Neural cell (in vitro differentiated cells): ENCODE measurements at regions not wholly inside any gene's neighbourhood (a gene's known extent, or its start where the extent isn't known, plus 50 kb on each side); places are given as distances from the start of the nearest gene placed in this dataset.

Experiments used
- H2AFZ ChIP-seq: fragments of 200-600, 300-800 bp; sonication (generic), shearing (Covaris generic); 2 replicates; pipeline ENCODE4 v1.6.0; 2014; ENCODE audit warnings: low read depth, mild to moderate bottlenecking, antibody characterized with exemption, low read length, moderate library complexity
- H3F3A ChIP-seq: fragments of 200-600 bp; shearing (Covaris generic); 2 replicates; pipeline ENCODE4 v1.6.1; 2016; ENCODE audit warnings: mild to moderate bottlenecking, moderate library complexity, mixed read lengths, antibody characterized with exemption, low read length; ENCODE audit not compliant: insufficient read depth, poor library complexity, severe bottlenecking
- H3K27ac ChIP-seq: fragments of 200-600, 300-800 bp; sonication (generic), shearing (Covaris generic); 2 replicates; pipeline ENCODE4 v1.5.1; 2014; ENCODE audit warnings: mild to moderate bottlenecking, low read length, moderate library complexity
- H3K27me3 ChIP-seq: fragments of 300-800, 200-600 bp; sonication (generic), shearing (Covaris generic); 2 replicates; pipeline ENCODE4 v1.6.0; 2014; ENCODE audit warnings: mild to moderate bottlenecking, low read depth, low read length, moderate library complexity; ENCODE audit not compliant: insufficient read depth
- H3K36me3 ChIP-seq: fragments of 300-800, 200-600 bp; sonication (generic), shearing (Covaris generic); 2 replicates; pipeline ENCODE4 v1.5.1; 2014; ENCODE audit warnings: mild to moderate bottlenecking, antibody characterized with exemption, low read length, moderate library complexity; ENCODE audit not compliant: insufficient read depth
- H3K4me2 ChIP-seq: fragments of 300-800, 200-600 bp; sonication (generic), shearing (Covaris generic); 2 replicates; pipeline ENCODE4 v1.6.0; 2014; ENCODE audit warnings: mild to moderate bottlenecking, low read length
- H3K4me3 ChIP-seq: fragments of 300-800, 200-600 bp; sonication (generic), shearing (Covaris generic); 2 replicates; pipeline ENCODE4 v1.5.1; 2014; ENCODE audit warnings: mild to moderate bottlenecking, low read length, moderate library complexity
- H3K79me2 ChIP-seq: fragments of 200-600 bp; shearing (Covaris generic); replicated peaks from 2 replicates; pipeline ENCODE4 v1.6.0; 2014; ENCODE audit warnings: mild to moderate bottlenecking, low read length, moderate library complexity; ENCODE audit not compliant: insufficient read depth
- H3K9ac ChIP-seq: fragments of 300-800, 200-600 bp; sonication (generic), shearing (Covaris generic); 2 replicates; pipeline ENCODE4 v1.6.1; 2016; ENCODE audit warnings: mild to moderate bottlenecking, low read length, mixed read lengths
- H3K9me2 ChIP-seq: fragments of 200-600 bp; shearing (Covaris generic); 2 replicates; pipeline ENCODE4 v1.6.1; 2016; ENCODE audit warnings: mild to moderate bottlenecking, low read length, mixed read lengths; ENCODE audit not compliant: insufficient read depth
- H3K9me3 ChIP-seq: fragments of 200-600, 300-800 bp; sonication (generic), shearing (Covaris generic); 2 replicates; pipeline ENCODE4 v1.6.1; 2016; ENCODE audit warnings: mild to moderate bottlenecking, mixed run types, low read length, moderate library complexity, mixed read lengths
- H4K20me1 ChIP-seq: fragments of 200-600 bp; shearing (Covaris generic); 2 replicates; pipeline ENCODE4 v1.6.1; 2016; ENCODE audit warnings: mild to moderate bottlenecking, mixed run types; ENCODE audit not compliant: insufficient read depth
- CTCF ChIP-seq: fragments of 450-650 bp; IDR thresholded peaks from 2 replicates; pipeline ENCODE4 v1.5.1; 2014; ENCODE audit warnings: antibody characterized with exemption, mild to moderate bottlenecking, moderate library complexity; ENCODE audit not compliant: poor library complexity, severe bottlenecking
- EP300 ChIP-seq: fragments of 450-650 bp; conservative IDR thresholded peaks from 2 replicates; pipeline ENCODE4 v1.6.1; 2014; ENCODE audit warnings: antibody characterized with exemption, mild to moderate bottlenecking, moderate library complexity; ENCODE audit not compliant: poor library complexity, severe bottlenecking
- EZH2 ChIP-seq: fragments of 200-600, 300-800 bp; shearing (Covaris generic), sonication (generic); IDR thresholded peaks from 2 replicates; pipeline ENCODE4 v1.6.1; 2014; ENCODE audit warnings: antibody characterized with exemption, low read length, borderline replicate concordance, mild to moderate bottlenecking; ENCODE audit not compliant: insufficient read depth, poor library complexity, severe bottlenecking
- MXI1 ChIP-seq: fragments of 450-650 bp; conservative IDR thresholded peaks from 2 replicates; pipeline ENCODE4 v1.6.1; 2014; ENCODE audit warnings: antibody characterized with exemption, mild to moderate bottlenecking; ENCODE audit not compliant: poor library complexity, severe bottlenecking
- POLR2AphosphoS5 ChIP-seq: IDR thresholded peaks from 2 replicates; pipeline ENCODE4 v1.6.1; 2012
- RAD21 ChIP-seq: fragments of 450-650 bp; conservative IDR thresholded peaks from 2 replicates; pipeline ENCODE4 v1.6.1; 2014; ENCODE audit warnings: antibody characterized with exemption, mild to moderate bottlenecking, moderate library complexity
- REST ChIP-seq: IDR thresholded peaks from 2 replicates; pipeline ENCODE4 v1.6.1; 2012; ENCODE audit warnings: borderline replicate concordance
- SMC3 ChIP-seq: fragments of 450-650 bp; conservative IDR thresholded peaks from 2 replicates; pipeline ENCODE4 v1.6.1; 2014; ENCODE audit warnings: antibody characterized with exemption, mild to moderate bottlenecking, moderate library complexity; ENCODE audit not compliant: poor library complexity
- TAF1 ChIP-seq: IDR thresholded peaks from 2 replicates; pipeline ENCODE4 v1.6.1; 2012; ENCODE audit warnings: low read depth

GRCh38 chr10:62694537-62695126 is 109.9 kb upstream of the ADO start:
- Histone ChIP-seq H3K27ac (no peak overlapping the region), H3K9me2 (no peaks in the 10 kb centered on the region), H4K20me1 (no peaks in the 10 kb centered on the region), H3K36me3 (no peaks in the 10 kb centered on the region), H3F3A (no peaks in the 10 kb centered on the region), H3K9ac (no peak overlapping the region), H3K4me3 (no peak overlapping the region), H3K27me3 (no peaks in the 10 kb centered on the region), H3K4me2 (no peak overlapping the region), H3K9me3 (peaks cover 7% of the 10 kb centered on the region), H2AFZ (no peak overlapping the region), H3K79me2 (no peaks in the 10 kb centered on the region)
- TF ChIP-seq RAD21 (no peak), SMC3 (no peak), TAF1 (no peak), CTCF (no peak), EP300 (no peak), MXI1 (no peak), POLR2AphosphoS5 (no peak), EZH2 (no peak), REST (no peak)

- Histone ChIP-seq H2AFZ (no peak overlapping the region), H4K20me1 (no peaks in the 10 kb centered on the region), H3K27ac (no peak overlapping the region), H3K79me2 (no peaks in the 10 kb centered on the region), H3K4me2 (no peak overlapping the region), H3K4me3 (no peak overlapping the region), H3F3A (no peaks in the 10 kb centered on the region), H3K36me3 (no peaks in the 10 kb centered on the region), H3K9ac (no peak overlapping the region), H3K9me2 (no peaks in the 10 kb centered on the region), H3K9me3 (peaks cover 7% of the 10 kb centered on the region), H3K27me3 (no peaks in the 10 kb centered on the region)
- TF ChIP-seq MXI1 = no peak
Measured at GRCh38 chr10:62696798-62697197, 107.7 kb upstream of the ADO start.
